Liver (tissue), 3 donors: ENCODE measurements at regions not wholly inside any gene's neighbourhood (a gene's known extent, or its start where the extent isn't known, plus 50 kb on each side); places are given as distances from the start of the nearest gene placed in this dataset.

ENCODE experiments used
- TF ChIP-seq, protein P1 (sequence below): fragments of 150-350 bp; IDR thresholded peaks from 2 replicates; pipeline ENCODE4 v1.5.1; 2017; ENCODE audit warnings: improper control_type of control experiment, low read depth, low read length; ENCODE audit not compliant: missing input control
- TF ChIP-seq, protein P2 (sequence below): IDR thresholded peaks from 2 replicates; pipeline ENCODE4 v1.6.1; 2016; ENCODE audit warnings: antibody characterized with exemption
- TF ChIP-seq, protein P3 (sequence below): IDR thresholded peaks from 2 replicates; pipeline ENCODE4 v1.6.1; 2016; ENCODE audit warnings: antibody characterized with exemption
- donor health status: healthy.
- donor health status: healthy.

DNA sequence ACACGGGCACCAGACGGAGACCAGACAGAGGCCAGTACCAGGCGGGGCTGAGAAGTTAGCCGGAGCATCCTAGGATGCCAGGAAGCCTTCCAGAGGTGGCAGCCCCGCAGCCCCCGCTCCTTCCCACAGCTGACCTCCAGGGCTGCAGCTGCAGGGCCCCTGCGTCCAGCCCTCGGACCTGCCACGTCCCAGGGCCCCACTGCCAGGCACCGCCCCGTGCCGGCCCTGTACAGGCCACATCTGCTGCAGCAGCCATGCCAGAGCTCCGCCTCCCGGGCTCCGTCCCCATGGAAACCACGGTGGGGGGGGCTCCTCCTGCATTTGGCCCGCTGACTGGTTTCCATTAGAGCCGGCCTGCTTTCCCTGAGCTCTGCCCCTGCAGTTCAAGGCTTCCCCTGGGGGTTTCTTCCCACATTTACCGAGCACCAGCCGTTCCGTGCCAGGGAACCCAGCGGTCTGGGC lies 62.5 kb upstream of the PPARA start:
- TF ChIP-seq, protein P1, sequence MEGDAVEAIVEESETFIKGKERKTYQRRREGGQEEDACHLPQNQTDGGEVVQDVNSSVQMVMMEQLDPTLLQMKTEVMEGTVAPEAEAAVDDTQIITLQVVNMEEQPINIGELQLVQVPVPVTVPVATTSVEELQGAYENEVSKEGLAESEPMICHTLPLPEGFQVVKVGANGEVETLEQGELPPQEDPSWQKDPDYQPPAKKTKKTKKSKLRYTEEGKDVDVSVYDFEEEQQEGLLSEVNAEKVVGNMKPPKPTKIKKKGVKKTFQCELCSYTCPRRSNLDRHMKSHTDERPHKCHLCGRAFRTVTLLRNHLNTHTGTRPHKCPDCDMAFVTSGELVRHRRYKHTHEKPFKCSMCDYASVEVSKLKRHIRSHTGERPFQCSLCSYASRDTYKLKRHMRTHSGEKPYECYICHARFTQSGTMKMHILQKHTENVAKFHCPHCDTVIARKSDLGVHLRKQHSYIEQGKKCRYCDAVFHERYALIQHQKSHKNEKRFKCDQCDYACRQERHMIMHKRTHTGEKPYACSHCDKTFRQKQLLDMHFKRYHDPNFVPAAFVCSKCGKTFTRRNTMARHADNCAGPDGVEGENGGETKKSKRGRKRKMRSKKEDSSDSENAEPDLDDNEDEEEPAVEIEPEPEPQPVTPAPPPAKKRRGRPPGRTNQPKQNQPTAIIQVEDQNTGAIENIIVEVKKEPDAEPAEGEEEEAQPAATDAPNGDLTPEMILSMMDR: no peak
- TF ChIP-seq, protein P2, sequence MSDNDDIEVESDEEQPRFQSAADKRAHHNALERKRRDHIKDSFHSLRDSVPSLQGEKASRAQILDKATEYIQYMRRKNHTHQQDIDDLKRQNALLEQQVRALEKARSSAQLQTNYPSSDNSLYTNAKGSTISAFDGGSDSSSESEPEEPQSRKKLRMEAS: no peak
- TF ChIP-seq, protein P3, sequence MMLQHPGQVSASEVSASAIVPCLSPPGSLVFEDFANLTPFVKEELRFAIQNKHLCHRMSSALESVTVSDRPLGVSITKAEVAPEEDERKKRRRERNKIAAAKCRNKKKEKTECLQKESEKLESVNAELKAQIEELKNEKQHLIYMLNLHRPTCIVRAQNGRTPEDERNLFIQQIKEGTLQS: no peak
